ENCODE measurements at regions not wholly inside any gene's neighbourhood (a gene's known extent, or its start where the extent isn't known, plus 50 kb on each side); places are given as distances from the start of the nearest gene placed in this dataset.

- TF ChIP-seq, protein P1, sequence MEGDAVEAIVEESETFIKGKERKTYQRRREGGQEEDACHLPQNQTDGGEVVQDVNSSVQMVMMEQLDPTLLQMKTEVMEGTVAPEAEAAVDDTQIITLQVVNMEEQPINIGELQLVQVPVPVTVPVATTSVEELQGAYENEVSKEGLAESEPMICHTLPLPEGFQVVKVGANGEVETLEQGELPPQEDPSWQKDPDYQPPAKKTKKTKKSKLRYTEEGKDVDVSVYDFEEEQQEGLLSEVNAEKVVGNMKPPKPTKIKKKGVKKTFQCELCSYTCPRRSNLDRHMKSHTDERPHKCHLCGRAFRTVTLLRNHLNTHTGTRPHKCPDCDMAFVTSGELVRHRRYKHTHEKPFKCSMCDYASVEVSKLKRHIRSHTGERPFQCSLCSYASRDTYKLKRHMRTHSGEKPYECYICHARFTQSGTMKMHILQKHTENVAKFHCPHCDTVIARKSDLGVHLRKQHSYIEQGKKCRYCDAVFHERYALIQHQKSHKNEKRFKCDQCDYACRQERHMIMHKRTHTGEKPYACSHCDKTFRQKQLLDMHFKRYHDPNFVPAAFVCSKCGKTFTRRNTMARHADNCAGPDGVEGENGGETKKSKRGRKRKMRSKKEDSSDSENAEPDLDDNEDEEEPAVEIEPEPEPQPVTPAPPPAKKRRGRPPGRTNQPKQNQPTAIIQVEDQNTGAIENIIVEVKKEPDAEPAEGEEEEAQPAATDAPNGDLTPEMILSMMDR (IDR thresholded peaks at IDR 0.05), result no peak
- TF ChIP-seq POLR2A (IDR thresholded peaks at IDR 0.05), result no peak
Measured at GRCh38 chr5:175378444-175379028, 65.4 kb downstream of the DRD1 start.

All from esophagus squamous epithelium (tissue), 4 donors.